ENCODE measurements at regions not wholly inside any gene's neighbourhood (a gene's known extent, or its start where the extent isn't known, plus 50 kb on each side); places are given as distances from the start of the nearest gene placed in this dataset.

DNA sequence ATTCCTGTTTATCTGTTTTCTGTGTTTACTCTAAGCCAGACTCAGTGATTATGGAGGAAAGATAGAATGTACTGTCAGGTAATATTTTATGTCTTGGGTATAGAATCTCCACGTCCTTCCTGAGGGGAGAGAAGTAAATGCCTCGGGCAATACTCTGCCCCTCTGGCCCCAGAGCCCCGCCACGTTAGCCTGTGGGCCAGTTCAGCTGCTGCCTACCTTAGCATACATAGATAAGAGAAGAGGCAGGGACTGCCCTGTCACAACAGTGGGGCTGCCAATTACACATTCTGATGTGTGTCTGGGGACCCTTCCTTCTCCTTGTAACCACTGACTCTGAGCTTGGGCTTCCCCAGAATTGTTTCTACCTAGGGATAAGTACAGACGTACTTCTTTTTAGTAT is 347.7 kb upstream of the ATP11B start:
- 63 to 73% methylated on average over 5 of the region's 5 CpGs for WGBS, 2 donors

DNA sequence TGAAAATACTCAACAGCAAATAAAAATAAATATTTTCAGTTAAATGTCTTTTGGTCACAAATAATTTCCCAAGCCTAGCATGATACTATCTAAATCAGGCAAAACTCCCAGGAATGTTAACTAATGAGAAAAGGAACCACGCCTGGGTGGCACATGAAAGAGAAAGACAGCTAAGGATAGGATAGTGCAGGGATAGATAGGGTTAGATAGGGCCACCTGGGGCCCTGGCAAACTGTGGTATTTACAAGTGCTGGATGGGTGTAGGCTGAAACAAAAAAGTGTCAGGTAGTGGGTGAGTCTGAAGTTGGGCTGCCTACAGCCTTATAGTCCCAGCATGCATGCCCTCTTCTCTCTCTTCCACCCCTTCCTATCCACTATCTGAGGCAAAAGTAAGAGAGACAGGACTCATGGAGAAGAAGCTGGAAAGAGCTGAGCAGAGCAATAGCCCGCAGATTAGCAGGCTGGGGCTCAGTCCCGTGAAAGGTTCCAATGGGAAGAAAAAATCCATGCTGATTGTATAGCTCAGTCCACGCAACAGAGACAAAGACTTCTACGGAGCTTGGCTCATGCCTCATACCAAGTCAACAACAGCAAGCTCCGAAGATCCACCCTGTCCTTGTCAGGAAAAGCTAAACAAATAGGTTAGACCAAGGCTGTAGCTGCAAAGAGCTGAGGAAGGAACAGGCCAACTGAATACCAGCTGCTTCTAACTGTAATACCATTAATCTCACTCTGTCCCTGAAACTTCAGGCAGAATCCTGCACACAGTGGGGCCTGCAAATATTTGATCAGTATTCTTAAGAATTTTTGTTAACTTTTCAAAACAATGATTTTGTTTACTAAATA is 342.1 kb upstream of the ATP11B start:
- Histone ChIP-seq H3K27ac (ENCODE audit: low read depth in 1 of 2, low read length in 1 of 2) (no peak overlapping the region), H3K27me3 (ENCODE audit: control insufficient read depth in 3 of 3, insufficient read depth in 3 of 3, low read length in 2 of 3) (no peaks in the 10 kb centered on the region), H3K9ac (ENCODE audit: insufficient read depth in 1 of 2, low read length in 2 of 2) (no peak overlapping the region), H3K4me1 (ENCODE audit: control insufficient read depth in 5 of 5, insufficient read depth in 5 of 5, low read length in 5 of 5) (peaks cover 0 to 2% (median 0%) of the 10 kb centered on the region in 5 donors), H3K9me3 (ENCODE audit: control insufficient read depth in 4 of 4, insufficient read depth in 3 of 4, low read length in 3 of 4) (no peaks in the 10 kb centered on the region), H3K36me3 (ENCODE audit: control insufficient read depth in 4 of 4, insufficient read depth in 4 of 4, low read length in 4 of 4) (no peaks in the 10 kb centered on the region), H3K4me3 (no peak overlapping the region)
- WGBS, 2 donors = 75 to 87% methylated on average over 6 of the region's 6 CpGs
- DNase-seq = no peak
- no peak for ATAC-seq (ENCODE audit: insufficient read depth, low FRiP score)
- TF ChIP-seq, protein P1, sequence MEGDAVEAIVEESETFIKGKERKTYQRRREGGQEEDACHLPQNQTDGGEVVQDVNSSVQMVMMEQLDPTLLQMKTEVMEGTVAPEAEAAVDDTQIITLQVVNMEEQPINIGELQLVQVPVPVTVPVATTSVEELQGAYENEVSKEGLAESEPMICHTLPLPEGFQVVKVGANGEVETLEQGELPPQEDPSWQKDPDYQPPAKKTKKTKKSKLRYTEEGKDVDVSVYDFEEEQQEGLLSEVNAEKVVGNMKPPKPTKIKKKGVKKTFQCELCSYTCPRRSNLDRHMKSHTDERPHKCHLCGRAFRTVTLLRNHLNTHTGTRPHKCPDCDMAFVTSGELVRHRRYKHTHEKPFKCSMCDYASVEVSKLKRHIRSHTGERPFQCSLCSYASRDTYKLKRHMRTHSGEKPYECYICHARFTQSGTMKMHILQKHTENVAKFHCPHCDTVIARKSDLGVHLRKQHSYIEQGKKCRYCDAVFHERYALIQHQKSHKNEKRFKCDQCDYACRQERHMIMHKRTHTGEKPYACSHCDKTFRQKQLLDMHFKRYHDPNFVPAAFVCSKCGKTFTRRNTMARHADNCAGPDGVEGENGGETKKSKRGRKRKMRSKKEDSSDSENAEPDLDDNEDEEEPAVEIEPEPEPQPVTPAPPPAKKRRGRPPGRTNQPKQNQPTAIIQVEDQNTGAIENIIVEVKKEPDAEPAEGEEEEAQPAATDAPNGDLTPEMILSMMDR (IDR thresholded peaks at IDR 0.05; ENCODE audit: control extremely low read depth, extremely low read depth) = no peak

More for the DNA sequence above, 347.7 kb upstream of the ATP11B start:
- no peaks in the 10 kb centered on the region for H3K9me3 ChIP-seq (ENCODE audit: control insufficient read depth in 4 of 4, insufficient read depth in 3 of 4, low read length in 3 of 4)
- H3K9ac ChIP-seq (ENCODE audit: insufficient read depth in 1 of 2, low read length in 2 of 2) = no peak overlapping the region
- H3K27ac ChIP-seq (ENCODE audit: low read depth in 1 of 2, low read length in 1 of 2) = no peak overlapping the region
- no peak for DNase-seq
- H3K36me3 ChIP-seq (ENCODE audit: control insufficient read depth in 4 of 4, insufficient read depth in 4 of 4, low read length in 4 of 4) = no peaks in the 10 kb centered on the region
- ATAC-seq (ENCODE audit: insufficient read depth, low FRiP score) = no peak
- no peaks in the 10 kb centered on the region for H3K4me1 ChIP-seq (ENCODE audit: control insufficient read depth in 5 of 5, insufficient read depth in 5 of 5, low read length in 5 of 5)
- TF ChIP-seq, protein P1 (IDR thresholded peaks at IDR 0.05; ENCODE audit: control extremely low read depth, extremely low read depth) = no peak
- no peak overlapping the region for H3K4me3 ChIP-seq
- H3K27me3 ChIP-seq (ENCODE audit: control insufficient read depth in 3 of 3, insufficient read depth in 3 of 3, low read length in 2 of 3) = no peaks in the 10 kb centered on the region

DNA sequence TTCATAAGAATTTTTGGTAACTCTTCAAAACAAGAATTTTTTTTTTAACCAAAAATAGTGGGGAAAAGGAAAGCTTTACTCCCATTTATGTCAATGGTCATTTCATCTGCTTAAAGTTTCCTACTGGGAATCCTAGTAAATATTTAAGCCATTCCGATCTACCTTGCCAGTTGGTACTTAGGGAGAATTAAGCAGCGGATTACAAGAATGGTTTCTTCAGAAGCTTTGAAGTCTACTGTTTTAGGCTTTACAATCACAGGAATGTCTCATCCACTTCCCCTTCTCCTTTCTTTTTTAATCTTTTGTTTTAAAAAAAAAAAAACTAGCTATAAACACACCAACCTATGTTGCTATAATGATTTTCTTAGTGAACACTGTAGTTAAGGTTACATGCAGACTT is 341.4 kb upstream of the ATP11B start:
- 69 to 86% methylated on average over 2 of the region's 2 CpGs for WGBS, 2 donors

More for the DNA sequence above, 341.4 kb upstream of the ATP11B start:
- H3K27ac ChIP-seq (ENCODE audit: low read depth in 1 of 2, low read length in 1 of 2) = no peak overlapping the region
- DNase-seq = no peak
- no peaks in the 10 kb centered on the region for H3K27me3 ChIP-seq (ENCODE audit: control insufficient read depth in 3 of 3, insufficient read depth in 3 of 3, low read length in 2 of 3)
- H3K36me3 ChIP-seq (ENCODE audit: control insufficient read depth in 4 of 4, insufficient read depth in 4 of 4, low read length in 4 of 4) = no peaks in the 10 kb centered on the region
- peaks cover 0 to 2% (median 0%) of the 10 kb centered on the region in 5 donors for H3K4me1 ChIP-seq (ENCODE audit: control insufficient read depth in 5 of 5, insufficient read depth in 5 of 5, low read length in 5 of 5)
- H3K9me3 ChIP-seq (ENCODE audit: control insufficient read depth in 4 of 4, insufficient read depth in 3 of 4, low read length in 3 of 4) = no peaks in the 10 kb centered on the region
- no peak overlapping the region for H3K9ac ChIP-seq (ENCODE audit: insufficient read depth in 1 of 2, low read length in 2 of 2)
- TF ChIP-seq, protein P1 (IDR thresholded peaks at IDR 0.05; ENCODE audit: control extremely low read depth, extremely low read depth) = no peak
- ATAC-seq (ENCODE audit: insufficient read depth, low FRiP score) = no peak
- no peak overlapping the region for H3K4me3 ChIP-seq
